Right lobe of liver (tissue), 6 donors: ENCODE measurements at regions not wholly inside any gene's neighbourhood (a gene's known extent, or its start where the extent isn't known, plus 50 kb on each side); places are given as distances from the start of the nearest gene placed in this dataset.

ENCODE experiments used
- ATAC-seq, 4 donors: fragments of 200-7000 bp; cut with Tn5 transposase; one replicate each; pipeline ENCODE4 v1.9.1; 2020; ENCODE audit warnings: mild to moderate bottlenecking in 4 of 4, moderate library complexity in 4 of 4
- DNase-seq, 3 donors: peaks; one replicate each; pipeline ENCODE4 v3.0.0-alpha.2; 2020
- H3K27ac ChIP-seq, 3 donors: fragments of 200-600 bp; one replicate each; pipeline ENCODE4 v1.8.0; 2022
- H3K27me3 ChIP-seq, 2 donors: fragments of 200-600 bp; one replicate each; pipeline ENCODE4 v1.8.0; 2022
- H3K36me3 ChIP-seq, 4 donors: fragments of 200-600 bp; sonication (generic) in 1 of 4; one replicate each; pipeline versions ENCODE4 v1.5.1 to v1.8.0; 2017 to 2022; ENCODE audit warnings: control low read depth in 1 of 4
- H3K4me1 ChIP-seq, 4 donors: fragments of 200-600 bp; sonication (generic) in 1 of 4; one replicate each; pipeline versions ENCODE4 v1.5.1 to v1.8.0; 2017 to 2022; ENCODE audit warnings: control low read depth in 1 of 4
- H3K4me3 ChIP-seq, 3 donors: fragments of 200-600 bp; one replicate each; pipeline ENCODE4 v1.8.0; 2022
- H3K9me3 ChIP-seq, 4 donors: fragments of 200-600 bp; sonication (generic) in 1 of 4; one replicate each; pipeline versions ENCODE4 v1.5.1 to v1.8.0; 2017 to 2022; ENCODE audit warnings: control low read depth in 1 of 4
- POLR2A ChIP-seq: fragments of 450-650 bp; IDR thresholded peaks from one replicate; pipeline ENCODE4 v1.6.1; 2017; ENCODE audit warnings: antibody characterized with exemption, mild to moderate bottlenecking
- WGBS: methylation state at CpG from one replicate; pipeline ENCODE4 v1.1.6; 2018; ENCODE audit warnings: low coverage, low lambda C conversion rate; ENCODE audit not compliant: insufficient coverage; ENCODE audit errors: missing lambda C conversion rate; 5-methylcytosine and 5-hydroxymethylcytosine counted together
- intact Hi-C, 2 donors: fragments of 100-400 bp; cut with DNase I; formaldehyde crosslinking; loops; one replicate each; pipeline versions ENCODE4 v1.11.2 to v1.14.1; 2022
- TF ChIP-seq, protein P1 (sequence below), 4 donors: fragments of 200-600 bp in 3 of 4; fragments of 450-650 bp in 1 of 4; IDR thresholded peaks; one replicate each; pipeline versions ENCODE4 v1.5.1 to v1.8.0; 2016 to 2022; ENCODE audit warnings: antibody characterized with exemption in 4 of 4, mild to moderate bottlenecking in 2 of 4
- donor health status: DM: no; HTN: yes; CAD: no.
- donor health status: DM: no; HTN: no; CAD: no.
- donor health status: DM: no; HTN: no; CAD: no.
- donor health status: DM: no; HTN: yes; CAD: no.
- donor health status: DM: no; HTN: yes; CAD: no.

DNA sequence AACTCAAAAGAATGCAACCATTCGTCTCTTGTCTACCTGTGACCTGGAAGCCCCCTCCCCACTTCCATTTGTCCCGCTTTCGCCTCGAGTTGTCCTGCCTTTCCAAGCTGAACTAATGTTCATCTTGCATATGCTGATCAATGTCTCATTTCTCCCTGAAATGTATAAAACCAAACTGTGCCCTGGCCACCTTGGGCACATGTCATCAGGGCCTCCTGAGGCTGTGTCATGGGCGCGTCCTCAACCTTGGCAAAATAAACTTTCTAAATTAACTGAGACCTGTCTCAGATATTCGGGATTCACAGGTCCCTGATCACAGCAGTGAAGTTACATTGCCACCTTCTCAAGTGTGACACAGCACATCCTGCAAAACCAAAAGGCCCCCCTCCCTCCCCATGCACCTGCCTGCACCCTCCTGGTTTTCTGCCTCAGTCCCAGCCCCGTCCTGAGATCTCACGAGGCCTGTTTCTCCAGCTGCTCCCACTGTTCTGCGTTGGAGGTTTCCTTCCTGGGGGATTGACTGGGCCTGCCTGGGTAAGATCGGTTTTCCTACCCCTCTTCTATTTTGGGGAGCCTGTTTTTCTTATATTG, 1328.7 kb downstream of the TBC1D22A start:
- Histone ChIP-seq H3K4me1 (no peaks in the 10 kb centered on the region), H3K27ac (no peak overlapping the region), H3K4me3 (no peak overlapping the region), H3K9me3 (no peaks in the 10 kb centered on the region), H3K36me3 (no peaks in the 10 kb centered on the region), H3K27me3 (no peaks in the 10 kb centered on the region)
- DNase-seq, result peak in 1 of 3 donors; percentile 5
- WGBS, result 52% methylated on average over 9 of the region's 11 CpGs
- intact Hi-C loops, result no loop called here
- no peak for TF ChIP-seq POLR2A
- TF ChIP-seq, protein P1, sequence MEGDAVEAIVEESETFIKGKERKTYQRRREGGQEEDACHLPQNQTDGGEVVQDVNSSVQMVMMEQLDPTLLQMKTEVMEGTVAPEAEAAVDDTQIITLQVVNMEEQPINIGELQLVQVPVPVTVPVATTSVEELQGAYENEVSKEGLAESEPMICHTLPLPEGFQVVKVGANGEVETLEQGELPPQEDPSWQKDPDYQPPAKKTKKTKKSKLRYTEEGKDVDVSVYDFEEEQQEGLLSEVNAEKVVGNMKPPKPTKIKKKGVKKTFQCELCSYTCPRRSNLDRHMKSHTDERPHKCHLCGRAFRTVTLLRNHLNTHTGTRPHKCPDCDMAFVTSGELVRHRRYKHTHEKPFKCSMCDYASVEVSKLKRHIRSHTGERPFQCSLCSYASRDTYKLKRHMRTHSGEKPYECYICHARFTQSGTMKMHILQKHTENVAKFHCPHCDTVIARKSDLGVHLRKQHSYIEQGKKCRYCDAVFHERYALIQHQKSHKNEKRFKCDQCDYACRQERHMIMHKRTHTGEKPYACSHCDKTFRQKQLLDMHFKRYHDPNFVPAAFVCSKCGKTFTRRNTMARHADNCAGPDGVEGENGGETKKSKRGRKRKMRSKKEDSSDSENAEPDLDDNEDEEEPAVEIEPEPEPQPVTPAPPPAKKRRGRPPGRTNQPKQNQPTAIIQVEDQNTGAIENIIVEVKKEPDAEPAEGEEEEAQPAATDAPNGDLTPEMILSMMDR (IDR thresholded peaks at IDR 0.05), result no peak
- no peak for ATAC-seq

- TF ChIP-seq, protein P1 (IDR thresholded peaks at IDR 0.05), result no peak
- no peak for TF ChIP-seq POLR2A
- Histone ChIP-seq H3K9me3 (no peaks in the 10 kb centered on the region), H3K4me1 (no peaks in the 10 kb centered on the region), H3K4me3 (no peak overlapping the region), H3K27me3 (no peaks in the 10 kb centered on the region), H3K36me3 (no peaks in the 10 kb centered on the region), H3K27ac (no peak overlapping the region)
- DNase-seq (no peak), ATAC-seq (no peak)
- 7% methylated on average over 3 of the region's 7 CpGs for WGBS
- intact Hi-C loops, result no loop called here
These were observed 1327.9 kb downstream of the TBC1D22A start for GRCh38 chr22:48090332-48090672.

- TF ChIP-seq POLR2A, result no peak
- TF ChIP-seq, protein P1 (IDR thresholded peaks at IDR 0.05), result no peak
- intact Hi-C loops, result no loop called here
- 23% methylated on average over 8 of the region's 19 CpGs for WGBS
- Histone ChIP-seq H3K27ac (no peak overlapping the region), H3K9me3 (no peaks in the 10 kb centered on the region), H3K4me3 (no peak overlapping the region), H3K4me1 (no peaks in the 10 kb centered on the region), H3K36me3 (no peaks in the 10 kb centered on the region), H3K27me3 (no peaks in the 10 kb centered on the region)
- ATAC-seq (peak in 2 of 4 donors; percentile 11 to 31), DNase-seq (peak in 1 of 3 donors; percentile 42)
These were observed 1327.3 kb downstream of the TBC1D22A start for GRCh38 chr22:48089601-48090331.

- Histone ChIP-seq H3K27ac (no peak overlapping the region), H3K27me3 (no peaks in the 10 kb centered on the region), H3K4me1 (no peaks in the 10 kb centered on the region), H3K4me3 (no peak overlapping the region), H3K36me3 (no peaks in the 10 kb centered on the region), H3K9me3 (no peaks in the 10 kb centered on the region)
- DNase-seq, result peak in 1 of 3 donors; percentile 36
- ATAC-seq, result no peak
- TF ChIP-seq, protein P1 (IDR thresholded peaks at IDR 0.05), result no peak
- no peak for TF ChIP-seq POLR2A
- WGBS, result 89% methylated on average over 3 of the region's 8 CpGs
- intact Hi-C loops, result no loop called here
These were observed 1326.6 kb downstream of the TBC1D22A start for GRCh38 chr22:48088926-48089536.
